HCT116 (cell line): ENCODE measurements at regions not wholly inside any gene's neighbourhood (a gene's known extent, or its start where the extent isn't known, plus 50 kb on each side); places are given as distances from the start of the nearest gene placed in this dataset.

Experiments
- EZH2 ChIP-seq: fragments of 200-600 bp; sonication (generic); IDR thresholded peaks from 2 replicates; pipeline ENCODE4 v1.6.1; 2017; ENCODE audit warnings: antibody characterized with exemption, mixed run types
- POLR2A ChIP-seq: IDR thresholded peaks from 2 replicates; pipeline ENCODE4 v1.7.0; 2011; ENCODE audit warnings: borderline replicate concordance; ENCODE audit not compliant: insufficient read depth, insufficient read length; ENCODE audit errors: extremely low read depth
- POLR2AphosphoS5 ChIP-seq: IDR thresholded peaks from 2 replicates; pipeline ENCODE4 v1.6.1; 2011; ENCODE audit warnings: mild to moderate bottlenecking, low read depth, low read length, moderate library complexity
- RAD21 ChIP-seq: IDR thresholded peaks from 2 replicates; pipeline ENCODE4 v1.6.1; 2012; ENCODE audit warnings: low read depth, mild to moderate bottlenecking
- TF ChIP-seq, protein P1 (sequence below), 3 experiments: fragments of 200-600 bp in 1 of 3; sonication (generic) in 1 of 3; IDR thresholded peaks in 2 of 3; conservative IDR thresholded peaks in 1 of 3; 2 replicates each; pipeline ENCODE4 v1.5.1; 2012 to 2017; ENCODE audit warnings: low read depth in 2 of 3, low read length in 2 of 3, antibody characterized with exemption in 1 of 3, borderline replicate concordance in 1 of 3, control low read depth in 1 of 3, mild to moderate bottlenecking in 1 of 3, mixed read lengths in 1 of 3, mixed run types in 1 of 3, moderate library complexity in 1 of 3; ENCODE audit not compliant: insufficient read depth in 1 of 3

DNA sequence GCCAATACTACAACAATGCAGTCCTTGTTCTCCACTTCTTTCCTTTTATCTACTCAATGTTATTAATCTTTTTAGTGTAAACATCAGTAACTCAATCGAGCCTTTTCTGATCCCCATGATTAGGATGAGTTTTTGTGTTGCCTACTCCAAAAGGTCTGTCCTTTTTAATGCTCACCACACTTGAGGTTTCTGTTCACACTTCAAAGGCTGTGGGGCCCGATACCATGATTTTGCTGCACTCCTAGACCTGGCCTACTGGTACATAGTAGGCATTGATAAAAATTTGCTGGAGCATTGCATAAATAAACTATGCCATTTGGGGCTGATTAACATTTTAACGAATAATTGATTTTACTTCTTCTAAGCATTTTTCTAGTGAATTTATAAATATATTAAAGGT, 125.4 kb upstream of the KLF12 start:
- no peak for TF ChIP-seq RAD21
- TF ChIP-seq, protein P1, sequence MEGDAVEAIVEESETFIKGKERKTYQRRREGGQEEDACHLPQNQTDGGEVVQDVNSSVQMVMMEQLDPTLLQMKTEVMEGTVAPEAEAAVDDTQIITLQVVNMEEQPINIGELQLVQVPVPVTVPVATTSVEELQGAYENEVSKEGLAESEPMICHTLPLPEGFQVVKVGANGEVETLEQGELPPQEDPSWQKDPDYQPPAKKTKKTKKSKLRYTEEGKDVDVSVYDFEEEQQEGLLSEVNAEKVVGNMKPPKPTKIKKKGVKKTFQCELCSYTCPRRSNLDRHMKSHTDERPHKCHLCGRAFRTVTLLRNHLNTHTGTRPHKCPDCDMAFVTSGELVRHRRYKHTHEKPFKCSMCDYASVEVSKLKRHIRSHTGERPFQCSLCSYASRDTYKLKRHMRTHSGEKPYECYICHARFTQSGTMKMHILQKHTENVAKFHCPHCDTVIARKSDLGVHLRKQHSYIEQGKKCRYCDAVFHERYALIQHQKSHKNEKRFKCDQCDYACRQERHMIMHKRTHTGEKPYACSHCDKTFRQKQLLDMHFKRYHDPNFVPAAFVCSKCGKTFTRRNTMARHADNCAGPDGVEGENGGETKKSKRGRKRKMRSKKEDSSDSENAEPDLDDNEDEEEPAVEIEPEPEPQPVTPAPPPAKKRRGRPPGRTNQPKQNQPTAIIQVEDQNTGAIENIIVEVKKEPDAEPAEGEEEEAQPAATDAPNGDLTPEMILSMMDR (IDR thresholded peaks at IDR 0.05 in 2 of 3, conservative IDR thresholded peaks at IDR 0.05 in 1 of 3; ENCODE audit: borderline replicate concordance in 1 of 3, insufficient read depth in 1 of 3, low read depth in 2 of 3, low read length in 2 of 3) = no peak
- TF ChIP-seq POLR2A = no peak
- no peak for TF ChIP-seq EZH2
- TF ChIP-seq POLR2AphosphoS5 = no peak
